HG03432 (cell line): ENCODE measurements at regions not wholly inside any gene's neighbourhood (a gene's known extent, or its start where the extent isn't known, plus 50 kb on each side); places are given as distances from the start of the nearest gene placed in this dataset.

ENCODE experiments used
- ATAC-seq: cut with Tn5 transposase; IDR thresholded peaks from one replicate; pipeline ENCODE4 v1.9.1; 2021; ENCODE audit warnings: mild to moderate bottlenecking, moderate library complexity; ENCODE audit not compliant: unreplicated experiment

DNA sequence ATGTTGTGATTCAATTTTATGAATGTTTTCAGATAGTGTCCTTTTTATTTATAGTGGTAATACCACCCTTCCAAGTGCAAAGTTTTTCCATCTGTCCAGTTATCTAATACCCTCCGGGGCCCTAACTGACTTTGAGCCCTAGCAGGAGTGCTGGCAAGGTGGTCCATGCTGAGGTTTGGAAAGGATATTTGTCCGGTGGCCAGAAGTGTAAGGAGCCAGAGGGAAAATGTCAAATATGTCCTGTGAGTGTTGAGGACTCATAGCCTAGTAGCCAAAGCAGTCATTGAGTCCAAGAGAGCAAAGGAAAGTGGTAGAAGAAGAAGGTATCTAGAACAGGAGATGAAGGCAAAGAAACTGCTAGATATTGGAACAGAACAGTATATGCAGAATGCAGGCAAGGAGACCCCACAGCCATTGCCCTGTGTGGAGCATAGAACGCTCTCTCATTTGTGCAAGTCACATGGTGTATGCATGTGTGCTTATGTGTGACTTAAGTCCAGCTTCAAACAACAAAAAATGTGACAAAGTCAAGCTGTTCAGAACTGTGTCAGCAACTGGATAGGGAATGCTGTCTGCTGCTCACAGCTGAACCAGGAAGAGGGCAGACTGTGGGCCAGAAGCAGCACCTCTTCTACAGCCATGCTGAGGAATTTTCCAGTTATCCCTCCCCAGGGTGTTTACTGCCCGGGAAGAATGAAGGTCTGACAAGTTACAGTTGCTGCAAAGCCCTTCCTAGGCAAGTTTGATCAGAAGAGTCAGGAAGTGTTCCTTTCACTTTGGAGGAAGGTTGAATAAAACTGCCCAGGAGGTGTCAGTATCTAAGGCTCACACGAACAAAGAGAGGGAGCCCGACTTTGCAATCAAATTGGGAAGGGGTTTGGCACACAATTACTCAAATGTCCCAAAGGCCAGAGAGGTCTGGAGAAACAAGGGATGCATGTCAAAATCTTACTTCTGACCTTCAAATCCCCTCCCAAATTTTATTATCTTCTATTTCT, 463.3 kb upstream of the DMAC1 start:
- no peak for ATAC-seq

DNA sequence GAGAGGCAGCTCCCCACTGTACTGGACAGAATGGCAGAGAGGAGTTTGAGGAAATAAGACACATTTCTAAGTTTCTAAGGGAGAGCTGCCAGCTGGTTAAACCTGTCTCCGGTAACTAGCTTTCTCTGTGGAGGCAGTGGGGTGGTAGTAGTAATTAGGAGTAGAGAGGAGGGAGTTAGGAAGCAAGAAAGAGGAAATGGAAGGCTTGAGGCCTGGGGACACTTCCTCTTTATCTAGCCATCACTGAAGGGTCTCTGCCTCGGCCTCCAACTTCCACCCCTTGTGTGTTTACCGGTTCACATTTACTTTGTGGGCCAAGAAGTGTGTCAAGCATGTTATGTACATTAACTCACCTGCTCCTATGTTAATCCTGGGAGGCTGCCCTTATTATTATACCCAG, 462.2 kb upstream of the DMAC1 start:
- no peak for ATAC-seq

DNA sequence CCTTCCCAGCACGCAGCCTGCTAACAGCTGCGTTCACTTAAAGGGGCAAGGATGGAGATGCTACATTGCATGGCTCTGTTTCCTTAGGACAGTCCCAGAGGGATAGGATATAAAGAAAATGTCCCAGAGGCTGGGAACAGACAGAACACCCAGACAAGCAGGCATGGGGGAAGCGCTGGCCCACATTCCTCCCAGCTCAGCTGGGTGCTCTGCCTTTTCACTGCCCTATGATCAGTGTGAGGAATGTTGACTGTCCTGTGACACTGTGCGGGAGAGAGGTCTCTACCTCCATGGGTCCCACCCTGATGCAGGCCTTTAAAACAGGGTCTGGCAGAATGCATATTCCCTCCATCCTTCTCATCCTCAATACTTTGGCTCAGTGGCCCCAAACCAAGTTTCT, 459.4 kb upstream of the DMAC1 start:
- no peak for ATAC-seq

DNA sequence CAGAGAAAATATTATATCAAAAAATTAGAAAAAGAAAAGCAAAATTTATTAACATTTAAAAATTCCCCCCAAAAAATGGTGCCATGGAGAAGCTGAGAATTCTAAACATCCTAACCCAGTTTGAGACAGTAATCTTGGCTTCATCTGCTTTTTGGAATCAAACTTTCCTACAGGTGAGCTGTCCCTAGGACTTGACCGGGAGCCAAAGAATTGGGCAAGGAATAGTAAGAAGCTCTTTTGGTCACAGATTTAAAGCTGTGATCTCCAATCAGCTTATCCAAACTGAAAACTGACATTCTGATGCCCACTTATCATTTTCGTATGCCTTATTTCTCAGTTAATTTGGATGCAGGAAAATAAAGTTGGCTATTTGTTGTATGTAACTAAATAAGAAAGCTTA, 457.3 kb upstream of the DMAC1 start:
- no peak for ATAC-seq

DNA sequence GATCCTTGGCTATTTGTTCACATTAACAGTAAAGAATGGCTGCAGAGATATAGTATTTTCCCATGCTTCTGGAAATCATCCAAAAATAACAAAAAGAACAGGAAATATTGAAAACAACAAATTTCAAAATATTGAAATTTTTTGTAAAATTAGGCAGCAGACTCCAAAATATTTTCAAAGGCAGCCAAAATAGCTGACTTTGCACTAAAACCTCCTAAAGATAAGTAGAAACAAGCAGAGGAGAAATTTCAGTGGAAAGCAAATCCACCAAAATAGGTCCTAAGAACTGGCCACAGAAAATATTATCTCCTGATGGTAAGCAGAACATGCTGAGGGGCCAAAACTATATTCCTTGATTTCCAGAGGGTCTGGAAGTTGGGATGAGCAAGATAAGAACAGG, 456.3 kb upstream of the DMAC1 start:
- ATAC-seq, result no peak

- no peak for ATAC-seq
Observed at GRCh38 chr9:8254541-8254940, 455.0 kb upstream of the DMAC1 start.

DNA sequence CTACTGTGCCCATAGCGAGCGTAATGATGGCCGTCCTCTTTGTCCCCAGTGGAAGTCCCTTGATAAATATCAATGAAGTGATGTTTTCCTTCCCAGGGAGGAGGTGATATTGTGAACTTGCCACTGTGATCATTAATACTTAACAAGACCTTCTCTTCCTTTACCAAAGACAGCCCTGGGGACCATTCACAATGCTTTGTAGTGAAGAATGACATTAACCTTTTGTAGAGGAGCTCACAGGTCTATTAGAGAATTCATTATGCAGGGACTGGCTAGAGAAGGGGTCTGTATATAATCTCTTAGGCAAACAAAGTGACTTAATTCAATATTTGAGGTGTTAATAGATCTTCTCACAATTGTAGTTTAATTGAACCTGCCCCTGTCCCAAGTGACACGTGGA, 452.9 kb upstream of the DMAC1 start:
- no peak for ATAC-seq

GRCh38 chr9:8251566-8251965, 452.0 kb upstream of the DMAC1 start:
- ATAC-seq, result no peak

DNA sequence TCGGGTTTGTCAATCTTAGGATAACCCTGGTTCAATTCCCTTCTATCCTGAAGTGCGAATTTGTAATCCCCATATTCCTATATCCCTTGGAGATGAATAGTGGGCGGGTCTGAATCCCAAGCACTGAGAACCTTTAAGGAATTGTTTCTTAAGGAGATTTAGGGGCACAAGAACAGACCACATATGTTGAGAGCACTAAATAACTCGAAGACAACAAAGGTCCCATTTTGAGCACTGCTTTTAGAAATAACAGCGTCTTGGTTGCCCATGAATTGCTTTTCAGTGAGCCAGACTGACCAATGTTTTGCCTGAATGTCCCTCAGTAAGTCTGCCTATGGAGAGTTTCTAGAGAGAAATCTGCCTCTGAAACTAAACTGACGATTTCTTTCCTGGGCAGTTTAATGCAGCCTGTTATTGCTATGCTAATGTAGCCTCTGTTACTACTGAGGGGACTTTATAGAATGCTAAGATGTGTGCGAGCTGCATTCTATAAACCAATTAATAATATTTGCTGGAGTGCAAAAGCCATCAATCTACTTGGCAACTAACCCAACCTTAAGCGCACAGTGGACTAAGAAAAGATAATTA, 445.0 kb upstream of the DMAC1 start:
- ATAC-seq, result no peak

- no peak for ATAC-seq
Observed at GRCh38 chr9:8241201-8241600, 441.6 kb upstream of the DMAC1 start.

DNA sequence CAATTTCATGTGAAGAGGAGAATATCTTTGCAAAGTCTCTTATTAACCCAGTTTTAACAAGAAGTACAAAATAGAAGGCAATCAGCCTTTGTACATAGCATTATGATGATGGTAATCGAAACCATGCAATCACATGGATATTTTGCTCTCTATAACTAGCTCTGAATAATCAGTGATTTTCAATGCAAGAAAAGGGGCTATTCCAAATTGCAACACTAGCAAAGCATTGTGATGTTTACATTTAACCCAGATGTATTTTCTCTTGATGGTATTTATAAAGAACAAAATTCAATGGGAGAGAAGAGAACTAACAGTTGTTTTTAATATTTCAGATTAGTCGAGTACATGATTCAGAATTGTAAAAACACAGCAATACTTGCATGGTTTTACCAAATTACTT, 437.5 kb upstream of the DMAC1 start:
- ATAC-seq, result no peak

DNA sequence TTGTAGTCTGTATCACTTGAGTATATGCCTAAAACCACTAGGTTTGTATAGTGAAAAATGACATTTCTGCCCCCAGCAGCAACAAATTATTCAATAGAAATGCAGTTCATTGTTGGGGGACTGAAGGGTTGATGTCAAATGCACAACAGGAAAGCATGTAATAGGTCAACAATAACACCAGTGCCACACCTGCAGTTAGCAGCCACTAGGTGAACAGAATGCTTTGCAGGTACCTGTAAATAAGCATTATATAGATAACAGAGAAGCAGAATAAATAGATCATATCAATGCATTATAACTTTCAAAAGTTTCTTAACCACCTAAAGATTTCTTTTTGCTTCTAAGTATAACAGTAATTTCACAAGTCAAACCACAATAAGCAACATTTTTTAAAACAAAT, 435.9 kb upstream of the DMAC1 start:
- ATAC-seq, result no peak

GRCh38 chr9:8234316-8234715, 434.7 kb upstream of the DMAC1 start:
- ATAC-seq, result no peak

DNA sequence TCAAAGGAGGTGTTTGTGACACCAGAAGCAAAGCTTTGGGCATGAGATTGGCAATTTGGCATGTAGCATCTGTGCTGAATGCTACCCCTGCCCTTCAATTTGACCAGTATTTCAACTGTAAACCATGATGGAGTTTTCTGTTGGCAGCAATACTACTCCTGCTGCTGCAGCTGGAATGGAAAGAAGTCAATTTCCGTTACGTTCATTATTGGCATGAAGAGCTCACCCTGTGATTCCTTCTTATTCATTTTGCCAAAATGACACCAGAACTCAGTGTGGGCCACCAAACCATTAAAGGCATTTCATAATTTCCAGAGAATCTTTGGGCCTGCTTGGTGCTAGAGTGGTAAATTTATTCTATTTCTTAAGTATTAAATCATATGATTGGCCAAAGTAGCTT, 433.1 kb upstream of the DMAC1 start:
- ATAC-seq, result no peak

DNA sequence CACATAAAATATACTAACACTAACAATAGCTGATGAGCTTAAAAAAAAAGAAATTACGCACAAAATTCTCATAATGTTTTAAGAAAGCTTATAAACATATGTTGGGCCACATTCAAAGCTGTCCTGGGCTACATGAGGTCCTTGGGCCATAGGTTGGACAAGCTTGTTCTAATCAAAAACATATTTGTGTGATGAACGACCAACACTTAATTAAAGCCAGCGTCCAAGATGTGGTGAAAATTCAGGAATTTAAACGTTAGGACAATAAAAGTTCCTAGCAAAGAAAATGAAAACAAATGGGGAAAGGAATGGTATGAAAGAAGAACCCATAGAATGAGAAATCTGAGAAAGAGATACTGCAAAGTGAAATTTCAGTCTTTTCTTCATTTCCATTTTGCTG, 429.6 kb upstream of the DMAC1 start:
- no peak for ATAC-seq

DNA sequence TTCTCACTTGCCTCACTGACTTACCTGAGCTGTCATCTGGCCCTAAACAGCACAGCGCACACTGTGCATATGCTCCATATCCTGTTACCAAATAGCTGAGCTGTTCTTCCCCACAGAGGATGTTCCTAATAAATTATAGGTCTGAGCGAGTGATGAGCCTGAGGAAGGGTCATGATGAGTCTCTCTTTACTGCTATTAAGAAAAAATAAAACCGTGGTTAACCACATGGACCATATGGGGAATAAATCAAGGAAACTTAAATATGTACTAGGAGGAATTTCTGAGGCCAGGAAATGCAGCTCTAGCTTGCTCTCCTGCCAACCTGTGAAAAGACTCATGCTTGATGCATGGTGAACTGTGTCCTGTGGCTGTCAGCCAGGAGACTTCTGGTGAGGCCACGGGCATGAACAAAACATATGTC, 424.8 kb upstream of the DMAC1 start:
- ATAC-seq, result no peak

GRCh38 chr9:8223861-8224260, 424.3 kb upstream of the DMAC1 start:
- no peak for ATAC-seq

GRCh38 chr9:8221462-8221861, 421.9 kb upstream of the DMAC1 start:
- ATAC-seq, result no peak

DNA sequence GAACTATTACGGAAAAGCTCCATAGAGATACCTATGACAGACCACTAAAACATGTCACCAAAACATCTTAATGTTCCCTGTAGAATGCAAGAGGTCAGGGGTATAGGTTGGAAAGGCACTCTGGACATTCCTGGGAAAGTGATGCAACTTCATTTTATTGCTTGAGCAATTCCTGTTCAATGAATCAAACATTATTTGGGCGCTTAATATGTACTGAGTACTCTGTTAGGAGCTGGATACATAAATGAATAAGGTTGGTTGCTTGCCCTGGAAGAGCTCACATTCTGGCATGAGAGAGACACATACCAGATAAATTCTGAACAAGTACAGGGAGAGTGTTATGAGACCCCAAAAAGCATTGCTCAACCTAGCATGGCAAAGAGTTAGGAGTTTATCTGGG, 408.9 kb upstream of the DMAC1 start:
- ATAC-seq, result no peak

DNA sequence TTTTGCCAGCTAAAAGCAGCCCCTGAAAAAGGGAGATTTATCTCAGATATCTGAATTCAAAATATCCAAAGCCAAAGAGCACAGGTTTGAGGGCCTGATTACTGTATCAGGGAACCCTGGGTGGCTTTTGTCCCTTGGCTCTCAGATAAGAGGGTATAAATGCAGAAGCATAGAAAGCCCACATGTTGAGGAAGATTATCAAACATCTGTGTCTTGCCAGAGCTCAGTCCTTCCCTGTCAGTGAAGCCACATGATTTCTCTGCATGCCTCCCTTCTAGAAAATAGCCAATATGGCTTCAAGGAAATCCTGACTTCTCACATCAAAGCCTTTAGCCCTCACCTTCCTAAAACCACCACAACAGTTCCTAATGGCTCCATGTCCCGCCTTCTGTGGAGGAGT, 408.0 kb upstream of the DMAC1 start:
- ATAC-seq, result no peak

DNA sequence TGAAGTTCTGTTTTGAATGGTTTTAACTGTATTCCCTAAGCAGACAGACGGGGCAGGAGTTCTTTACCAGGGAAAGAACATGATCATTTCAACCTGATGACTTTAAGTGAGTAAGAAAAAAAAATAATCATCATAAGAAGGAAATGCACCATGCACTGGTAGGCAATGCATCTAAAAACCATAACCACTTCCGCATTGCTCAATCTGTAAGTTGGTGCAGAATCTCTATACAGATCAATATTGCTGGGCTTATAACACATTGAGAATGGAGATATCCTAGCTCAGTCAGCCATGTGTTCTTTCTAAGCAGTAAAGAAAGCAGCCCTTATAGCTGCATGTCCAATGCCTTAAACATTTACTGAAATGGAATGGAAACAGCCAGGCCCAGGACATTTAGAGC, 407.1 kb upstream of the DMAC1 start:
- ATAC-seq, result no peak

DNA sequence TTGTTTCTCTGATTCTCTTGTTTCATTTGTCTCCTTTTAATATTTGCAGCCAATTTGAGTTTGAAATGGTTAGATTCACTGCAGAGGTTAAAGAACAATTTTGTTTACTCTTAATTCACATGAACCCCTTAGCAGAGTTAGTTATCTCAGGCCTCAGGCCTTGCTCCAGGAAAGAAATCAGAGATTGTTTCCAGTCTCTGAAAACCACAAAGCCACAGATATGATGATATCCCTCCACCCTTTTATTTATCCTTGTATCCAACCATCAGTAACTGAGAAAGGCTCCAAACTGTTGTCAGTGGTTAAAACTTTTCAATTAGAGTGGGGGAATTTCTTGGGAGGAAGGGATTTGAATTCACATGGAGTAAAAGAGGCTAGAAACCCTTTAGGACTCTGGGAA, 406.0 kb upstream of the DMAC1 start:
- ATAC-seq, result no peak
